ENCODE measurements at regions not wholly inside any gene's neighbourhood (a gene's known extent, or its start where the extent isn't known, plus 50 kb on each side); places are given as distances from the start of the nearest gene placed in this dataset.

DNA sequence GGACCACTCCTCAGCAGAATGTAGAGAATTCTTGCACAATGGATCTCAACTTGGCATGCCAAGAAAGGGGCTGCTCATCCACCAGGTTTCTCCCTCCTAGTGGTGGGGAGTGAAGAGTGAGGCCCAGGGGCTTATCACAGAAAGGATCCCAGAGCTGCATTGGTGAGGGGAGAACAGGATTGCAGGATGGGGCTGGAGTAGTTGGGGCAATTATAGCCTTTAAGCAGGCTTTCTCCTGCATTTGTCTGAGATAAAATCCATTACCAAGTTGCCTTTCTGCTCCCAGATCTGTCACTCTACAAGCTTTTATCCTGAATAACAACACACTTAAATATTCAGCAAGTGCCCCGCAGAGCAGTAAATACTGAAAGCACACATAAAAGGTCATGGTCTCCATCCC is 130.8 kb upstream of the CES5A start:
- TF ChIP-seq, protein P1, sequence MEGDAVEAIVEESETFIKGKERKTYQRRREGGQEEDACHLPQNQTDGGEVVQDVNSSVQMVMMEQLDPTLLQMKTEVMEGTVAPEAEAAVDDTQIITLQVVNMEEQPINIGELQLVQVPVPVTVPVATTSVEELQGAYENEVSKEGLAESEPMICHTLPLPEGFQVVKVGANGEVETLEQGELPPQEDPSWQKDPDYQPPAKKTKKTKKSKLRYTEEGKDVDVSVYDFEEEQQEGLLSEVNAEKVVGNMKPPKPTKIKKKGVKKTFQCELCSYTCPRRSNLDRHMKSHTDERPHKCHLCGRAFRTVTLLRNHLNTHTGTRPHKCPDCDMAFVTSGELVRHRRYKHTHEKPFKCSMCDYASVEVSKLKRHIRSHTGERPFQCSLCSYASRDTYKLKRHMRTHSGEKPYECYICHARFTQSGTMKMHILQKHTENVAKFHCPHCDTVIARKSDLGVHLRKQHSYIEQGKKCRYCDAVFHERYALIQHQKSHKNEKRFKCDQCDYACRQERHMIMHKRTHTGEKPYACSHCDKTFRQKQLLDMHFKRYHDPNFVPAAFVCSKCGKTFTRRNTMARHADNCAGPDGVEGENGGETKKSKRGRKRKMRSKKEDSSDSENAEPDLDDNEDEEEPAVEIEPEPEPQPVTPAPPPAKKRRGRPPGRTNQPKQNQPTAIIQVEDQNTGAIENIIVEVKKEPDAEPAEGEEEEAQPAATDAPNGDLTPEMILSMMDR (conservative IDR thresholded peaks at IDR 0.05; ENCODE audit: low read depth, low read length), result no peak
- TF ChIP-seq EZH2 (IDR thresholded peaks at IDR 0.05; ENCODE audit: low read length, unreplicated experiment), result no peak

All from PC-3 (cell line).